WTC11 (cell line): ENCODE measurements at regions not wholly inside any gene's neighbourhood (a gene's known extent, or its start where the extent isn't known, plus 50 kb on each side); places are given as distances from the start of the nearest gene placed in this dataset.

Source experiments
- CTCF ChIP-seq: fragments of 200-600 bp; IDR thresholded peaks from 2 replicates; pipeline ENCODE4 v1.8.0; 2022; ENCODE audit warnings: antibody characterized with exemption
- FOXJ3 ChIP-seq: sonication (generic); formaldehyde crosslinking; IDR thresholded peaks from 2 replicates; pipeline ENCODE4 v1.9.0; 2021; ENCODE audit warnings: missing genetic modification reagents, mild to moderate bottlenecking, borderline replicate concordance
- FOXP1 ChIP-seq: sonication (generic); formaldehyde crosslinking; IDR thresholded peaks from 2 replicates; pipeline ENCODE4 v1.8.0; 2022; ENCODE audit warnings: missing genetic modification reagents, mild to moderate bottlenecking, moderate library complexity, borderline replicate concordance
- GRHL2 ChIP-seq: fragments of 250-450 bp; sonication (Bioruptor Pico); IDR thresholded peaks from 2 replicates; pipeline ENCODE4 v1.8.0; 2022; ENCODE audit warnings: mild to moderate bottlenecking, moderate library complexity; ENCODE audit not compliant: insufficient replicate concordance, severe bottlenecking
- JUN ChIP-seq: sonication (generic); formaldehyde crosslinking; IDR thresholded peaks from 2 replicates; pipeline ENCODE4 v1.8.0; 2023; ENCODE audit warnings: mild to moderate bottlenecking, missing genetic modification reagents
- MXD4 ChIP-seq: fragments of 250-450 bp; sonication (Bioruptor Pico); IDR thresholded peaks from 2 replicates; pipeline ENCODE4 v1.8.0; 2021; ENCODE audit warnings: mild to moderate bottlenecking, moderate library complexity, borderline replicate concordance
- NR3C1 ChIP-seq: sonication (generic); formaldehyde crosslinking; conservative IDR thresholded peaks from 2 replicates; pipeline ENCODE4 v1.8.1; 2023; ENCODE audit warnings: low read depth, mild to moderate bottlenecking, missing genetic modification reagents
- USF2 ChIP-seq: sonication (generic); formaldehyde crosslinking; IDR thresholded peaks from 2 replicates; pipeline ENCODE4 v1.8.1; 2023; ENCODE audit warnings: mild to moderate bottlenecking, missing genetic modification reagents, moderate library complexity

DNA sequence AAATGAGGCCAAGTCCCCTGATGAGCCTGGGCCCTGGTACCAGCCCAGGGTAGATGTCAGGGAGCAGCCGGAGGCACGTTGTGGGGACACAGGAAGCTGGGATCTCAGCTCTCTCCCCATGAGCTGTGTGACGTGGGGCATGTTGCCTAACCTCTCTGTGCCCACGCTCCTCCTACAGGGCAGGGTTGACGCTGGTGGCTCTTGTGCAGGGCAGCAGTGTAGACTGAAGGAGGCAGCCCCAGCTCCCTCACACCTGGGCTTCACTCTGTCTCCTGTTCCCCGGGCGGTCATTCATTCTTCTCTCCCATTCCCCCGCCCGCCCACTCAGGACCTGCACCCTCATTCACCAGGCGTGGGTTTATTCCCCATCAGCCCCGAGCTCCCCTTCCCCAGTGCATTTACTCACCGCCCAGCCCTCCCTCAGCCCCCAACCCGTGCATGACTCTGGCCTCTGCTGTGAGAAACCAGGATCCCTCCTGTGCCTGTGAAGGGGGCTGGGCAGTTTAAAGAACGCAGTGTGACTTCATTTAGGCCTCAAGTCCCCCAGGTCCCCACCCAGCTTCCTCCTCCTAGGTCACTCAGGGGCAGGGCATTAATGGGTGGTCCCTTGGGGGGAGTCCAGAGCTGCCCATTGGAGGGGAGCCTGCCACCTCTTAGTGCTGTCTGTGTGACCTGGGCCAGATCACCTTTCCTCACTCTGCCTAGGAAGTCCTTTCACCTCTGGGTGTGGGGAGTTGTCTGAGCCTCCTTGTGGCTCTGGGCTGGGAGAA lies 285.7 kb downstream of the PTPRU start:
- TF ChIP-seq NR3C1 (CRISPR knock-in tag) = no peak
- no peak for TF ChIP-seq FOXP1 (CRISPR knock-in tag)
- TF ChIP-seq CTCF = no peak
- TF ChIP-seq MXD4 (CRISPR knock-in tag) = no peak
- TF ChIP-seq JUN (CRISPR knock-in tag) = no peak
- no peak for TF ChIP-seq FOXJ3 (CRISPR knock-in tag)
- no peak for TF ChIP-seq USF2
- TF ChIP-seq GRHL2 (CRISPR knock-in tag) = no peak
